MCF 10A (cell line): ENCODE measurements at regions not wholly inside any gene's neighbourhood (a gene's known extent, or its start where the extent isn't known, plus 50 kb on each side); places are given as distances from the start of the nearest gene placed in this dataset.

Experiments
- BruUV-seq: library from RNA; stranded (reverse); fragments of 400-500 nt; replicated peaks from 2 replicates; lab custom pipeline; 2021; lab: Mats Ljungman, UMichigan
- CTCF ChIA-PET: fragments of 300-600 bp; sonication (Branson Sonifier 250); formaldehyde crosslinking; extraction: SDS; loops from one replicate; lab custom pipeline; 2021; ENCODE audit warnings: antibody characterized with exemption, inconsistent platforms; lab: Yijun Ruan, JAX
- POLR2A ChIA-PET: fragments of 300-600, 350-650 bp; sonication (Branson Sonifier 250); formaldehyde crosslinking; extraction: SDS; loops from one replicate; lab custom pipeline; 2020; ENCODE audit warnings: antibody characterized with exemption, inconsistent platforms; lab: Yijun Ruan, JAX
- DNase-seq: peaks from one replicate; pipeline ENCODE4 v3.0.0-alpha.2; 2018; ENCODE audit not compliant: unreplicated experiment
- H3K27ac Mint-ChIP-seq: one replicate; pipeline ENCODE4 v1.8.0; 2022; ENCODE audit warnings: mild to moderate bottlenecking, low read depth, mixed read lengths; ENCODE audit not compliant: unreplicated experiment
- H3K27me3 Mint-ChIP-seq: one replicate; pipeline ENCODE4 v1.8.0; 2022; ENCODE audit warnings: mixed read lengths; ENCODE audit not compliant: insufficient read depth, unreplicated experiment
- H3K36me3 Mint-ChIP-seq: one replicate; pipeline ENCODE4 v1.8.0; 2022; ENCODE audit warnings: mild to moderate bottlenecking, moderate library complexity, mixed read lengths; ENCODE audit not compliant: insufficient read depth, unreplicated experiment
- H3K4me1 Mint-ChIP-seq: one replicate; pipeline ENCODE4 v1.8.0; 2022; ENCODE audit warnings: mixed read lengths; ENCODE audit not compliant: insufficient read depth, unreplicated experiment
- H3K4me3 Mint-ChIP-seq: one replicate; pipeline ENCODE4 v1.8.0; 2022; ENCODE audit warnings: mild to moderate bottlenecking, moderate library complexity, mixed read lengths; ENCODE audit not compliant: unreplicated experiment
- H3K9me3 Mint-ChIP-seq: one replicate; pipeline ENCODE4 v1.8.0; 2022; ENCODE audit warnings: mixed read lengths; ENCODE audit not compliant: unreplicated experiment
- intact Hi-C: fragments of 100-400 bp; cut with micrococcal nuclease; formaldehyde crosslinking; loops from 2 replicates; pipeline ENCODE4 v1.14.1; 2022
- TF ChIP-seq, protein P1 (sequence below): fragments of 200-600 bp; IDR thresholded peaks from one replicate; pipeline ENCODE4 v1.8.0; 2022; ENCODE audit warnings: antibody characterized with exemption, mild to moderate bottlenecking; ENCODE audit not compliant: unreplicated experiment

DNA sequence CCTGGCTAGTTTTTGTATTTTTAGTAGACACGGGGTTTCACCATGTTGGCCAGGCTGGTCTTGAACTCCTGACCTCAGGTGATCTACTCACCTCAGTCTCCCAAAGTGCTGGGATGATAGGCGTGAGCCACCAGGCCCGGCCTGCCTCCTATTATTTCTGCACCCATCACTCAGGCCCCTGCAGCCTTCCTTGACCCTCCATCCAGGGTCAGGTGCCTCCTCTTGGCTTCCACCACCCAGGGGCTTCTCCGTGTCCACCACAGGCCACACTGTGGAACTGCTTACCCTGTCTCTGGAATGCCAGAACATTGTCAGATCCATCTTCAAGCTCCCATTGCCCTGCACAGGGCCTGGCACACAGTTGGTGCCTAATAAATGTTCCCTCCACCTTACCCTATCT lies 75.4 kb upstream of the RTL6 start:
- no TSS peak for BruUV-seq
- peaks cover 32% of the 10 kb centered on the region for H3K27me3 Mint-ChIP-seq

GRCh38 chr22:44572414-44573207 lies 74.6 kb upstream of the RTL6 start:
- ChIA-PET CTCF (interaction anchor here (0.6 to 0.7 kb wide), 3 partner anchors 44 to 580 kb away, joined by 3 read pairs; no protein-coding TSS in a partner anchor), POLR2A (no interaction called here)
- no TSS peak for BruUV-seq
- peaks cover 6% of the 10 kb centered on the region for H3K36me3 Mint-ChIP-seq
- intact Hi-C loops = loop anchor here (5.0 kb wide), 1 partner anchor 245 kb away; no protein-coding TSS in a partner anchor
- peaks cover 15% of the 10 kb centered on the region for H3K4me1 Mint-ChIP-seq
- H3K9me3 Mint-ChIP-seq = no peaks in the 10 kb centered on the region
- TF ChIP-seq, protein P1, sequence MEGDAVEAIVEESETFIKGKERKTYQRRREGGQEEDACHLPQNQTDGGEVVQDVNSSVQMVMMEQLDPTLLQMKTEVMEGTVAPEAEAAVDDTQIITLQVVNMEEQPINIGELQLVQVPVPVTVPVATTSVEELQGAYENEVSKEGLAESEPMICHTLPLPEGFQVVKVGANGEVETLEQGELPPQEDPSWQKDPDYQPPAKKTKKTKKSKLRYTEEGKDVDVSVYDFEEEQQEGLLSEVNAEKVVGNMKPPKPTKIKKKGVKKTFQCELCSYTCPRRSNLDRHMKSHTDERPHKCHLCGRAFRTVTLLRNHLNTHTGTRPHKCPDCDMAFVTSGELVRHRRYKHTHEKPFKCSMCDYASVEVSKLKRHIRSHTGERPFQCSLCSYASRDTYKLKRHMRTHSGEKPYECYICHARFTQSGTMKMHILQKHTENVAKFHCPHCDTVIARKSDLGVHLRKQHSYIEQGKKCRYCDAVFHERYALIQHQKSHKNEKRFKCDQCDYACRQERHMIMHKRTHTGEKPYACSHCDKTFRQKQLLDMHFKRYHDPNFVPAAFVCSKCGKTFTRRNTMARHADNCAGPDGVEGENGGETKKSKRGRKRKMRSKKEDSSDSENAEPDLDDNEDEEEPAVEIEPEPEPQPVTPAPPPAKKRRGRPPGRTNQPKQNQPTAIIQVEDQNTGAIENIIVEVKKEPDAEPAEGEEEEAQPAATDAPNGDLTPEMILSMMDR = no peak
- DNase-seq = no peak
- peaks cover 30% of the 10 kb centered on the region for H3K27me3 Mint-ChIP-seq
- H3K27ac Mint-ChIP-seq = no peak overlapping the region
- H3K4me3 Mint-ChIP-seq = no peak overlapping the region

More for the DNA sequence above, 75.4 kb upstream of the RTL6 start:
- H3K27ac Mint-ChIP-seq = no peak overlapping the region
- intact Hi-C loops = loop anchor here (5.0 kb wide), 1 partner anchor 246 kb away; no protein-coding TSS in a partner anchor
- POLR2A ChIA-PET = interaction anchor here (1.0 kb wide), 1 partner anchor 9 kb away, joined by 4 read pairs; no protein-coding TSS in a partner anchor
- peaks cover 6% of the 10 kb centered on the region for H3K36me3 Mint-ChIP-seq
- DNase-seq = no peak
- H3K4me1 Mint-ChIP-seq = peaks cover 9% of the 10 kb centered on the region
- TF ChIP-seq, protein P1 = no peak
- no peaks in the 10 kb centered on the region for H3K9me3 Mint-ChIP-seq
- CTCF ChIA-PET = interaction anchor here (0.7 kb wide), 1 partner anchor 268 kb away, joined by 4 read pairs; no protein-coding TSS in a partner anchor
- H3K4me3 Mint-ChIP-seq = no peak overlapping the region

DNA sequence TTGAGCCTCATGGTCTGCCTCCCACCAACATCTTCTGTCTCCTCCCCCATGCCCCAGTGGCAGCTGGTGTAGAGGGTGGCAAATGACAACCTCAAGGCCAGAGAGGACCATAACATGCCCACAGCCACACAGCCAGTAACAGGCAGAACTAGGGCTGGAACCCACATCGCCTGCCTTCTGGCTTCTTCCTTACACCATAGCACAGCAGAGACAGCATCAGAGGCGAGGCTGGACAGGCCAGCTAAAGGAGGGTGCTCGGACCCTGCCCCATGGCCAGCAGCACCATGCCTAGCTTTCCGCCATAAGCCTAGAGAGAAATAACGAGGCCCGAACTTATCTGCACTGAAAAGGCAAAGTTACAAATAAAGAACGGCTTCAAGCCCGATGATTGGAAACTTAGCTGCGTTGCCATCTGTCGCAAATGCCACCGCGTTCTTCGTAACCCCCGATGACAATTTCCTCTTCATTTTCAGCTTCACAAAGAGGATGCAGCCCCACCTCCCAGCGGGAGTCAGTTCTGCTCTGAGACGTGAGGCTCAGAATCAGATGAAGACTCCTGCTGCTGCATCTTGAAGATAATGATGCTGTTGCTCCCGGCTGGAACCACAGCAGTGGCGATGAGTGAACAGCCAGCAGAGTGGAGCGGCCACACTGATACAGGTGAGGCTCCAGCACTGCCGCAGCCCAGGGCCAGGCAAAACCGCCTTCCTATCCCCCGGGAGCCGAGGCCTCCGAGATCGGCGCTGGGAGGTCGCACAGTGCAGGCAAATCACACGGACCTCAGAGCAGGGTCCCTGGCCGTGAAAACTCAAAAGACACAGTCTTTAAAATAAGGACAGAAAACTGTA lies 73.8 kb upstream of the RTL6 start:
- DNase-seq = no peak
- no TSS peak for BruUV-seq
- intact Hi-C loops = loop anchor here (5.0 kb wide), 1 partner anchor 244 kb away; no protein-coding TSS in a partner anchor
- Mint-ChIP-seq H3K4me1 (peaks cover 21% of the 10 kb centered on the region), H3K36me3 (peaks cover 6% of the 10 kb centered on the region), H3K4me3 (no peak overlapping the region), H3K27ac (no peak overlapping the region), H3K27me3 (peaks cover 30% of the 10 kb centered on the region), H3K9me3 (no peaks in the 10 kb centered on the region)
- ChIA-PET POLR2A (no interaction called here), CTCF (interaction anchor here (0.6 to 0.7 kb wide), 3 partner anchors 135 to 579 kb away, joined by 3 read pairs; no protein-coding TSS in a partner anchor)
- TF ChIP-seq, protein P1 = no peak
